CD14-positive monocyte (primary cell): ENCODE measurements at regions not wholly inside any gene's neighbourhood (a gene's known extent, or its start where the extent isn't known, plus 50 kb on each side); places are given as distances from the start of the nearest gene placed in this dataset.

Experiments
- DNase-seq, 3 donors: peaks; one replicate each; pipeline ENCODE4 v3.0.0-alpha.2; 2011 to 2022
- H2AFZ ChIP-seq: 2 replicates; pipeline ENCODE4 v1.6.0; 2012; ENCODE audit warnings: mild to moderate bottlenecking, low read depth, low read length, inconsistent platforms; ENCODE audit not compliant: insufficient read depth, poor library complexity, severe bottlenecking
- H3K27ac ChIP-seq, 2 donors: 1 replicate in 1 of 2; 2 replicates in 1 of 2; pipeline ENCODE4 v1.5.1; 2012 to 2013; ENCODE audit warnings: low read length in 2 of 2, control low read depth in 1 of 2, inconsistent platforms in 1 of 2, low read depth in 1 of 2, mild to moderate bottlenecking in 1 of 2
- H3K27me3 ChIP-seq, 2 donors: one replicate each; pipeline versions ENCODE4 v1.6.0 to v1.6.1; 2011 to 2013; ENCODE audit warnings: low read length in 2 of 2; ENCODE audit not compliant: control insufficient read depth in 2 of 2, insufficient read depth in 2 of 2
- H3K36me3 ChIP-seq, 2 donors: replicated peaks in 1 of 2; 1 replicate in 1 of 2; 2 replicates in 1 of 2; pipeline versions ENCODE4 v1.5.1 to v1.6.1; 2012 to 2013; ENCODE audit warnings: low read length in 2 of 2, control low read depth in 1 of 2, inconsistent platforms in 1 of 2, mild to moderate bottlenecking in 1 of 2; ENCODE audit not compliant: insufficient read depth in 2 of 2, control insufficient read depth in 1 of 2
- H3K4me1 ChIP-seq, 2 donors: 1 replicate in 1 of 2; 2 replicates in 1 of 2; pipeline versions ENCODE4 v1.5.1 to v1.6.1; 2012 to 2013; ENCODE audit warnings: low read length in 2 of 2, control low read depth in 1 of 2, inconsistent platforms in 1 of 2, mild to moderate bottlenecking in 1 of 2, moderate library complexity in 1 of 2; ENCODE audit not compliant: insufficient read depth in 2 of 2, control insufficient read depth in 1 of 2
- H3K4me2 ChIP-seq: replicated peaks from 2 replicates; pipeline ENCODE3; 2012; ENCODE audit warnings: low read length, moderate library complexity, mild to moderate bottlenecking; ENCODE audit not compliant: poor library complexity, severe bottlenecking; ENCODE audit errors: extremely low read depth
- H3K4me3 ChIP-seq, 3 experiments: fragments of 200-600 bp in 1 of 3; sonication (generic) in 1 of 3; replicated peaks in 1 of 3; 1 replicate in 2 of 3; 2 replicates in 1 of 3; pipeline ENCODE4 v1.5.1; 2011 to 2013; ENCODE audit warnings: low read length in 3 of 3, mild to moderate bottlenecking in 3 of 3, control low read depth in 2 of 3, low read depth in 2 of 3, inconsistent platforms in 1 of 3, moderate library complexity in 1 of 3
- H3K79me2 ChIP-seq: 2 replicates; pipeline ENCODE4 v1.6.0; 2012; ENCODE audit warnings: mild to moderate bottlenecking, control low read depth, inconsistent platforms, low read length, moderate library complexity; ENCODE audit not compliant: insufficient read depth
- H3K9ac ChIP-seq: 2 replicates; pipeline ENCODE4 v1.6.0; 2017; ENCODE audit warnings: low read length, mild to moderate bottlenecking; ENCODE audit not compliant: insufficient read depth, poor library complexity, severe bottlenecking
- H3K9me3 ChIP-seq, 2 donors: replicated peaks in 1 of 2; 1 replicate in 1 of 2; 2 replicates in 1 of 2; pipeline versions ENCODE4 v1.5.1 to v1.6.1; 2012 to 2013; ENCODE audit warnings: low read length in 2 of 2, control low read depth in 1 of 2; ENCODE audit not compliant: control insufficient read depth in 1 of 2, insufficient read depth in 1 of 2
- H4K20me1 ChIP-seq: 2 replicates; pipeline ENCODE4 v1.6.0; 2012; ENCODE audit warnings: mild to moderate bottlenecking, low read length, control low read depth, moderate library complexity; ENCODE audit not compliant: insufficient read depth
- H3K27ac Mint-ChIP-seq, 7 donors: one replicate each; pipeline ENCODE4 v1.8.0; 2020; ENCODE audit warnings: mild to moderate bottlenecking in 7 of 7, mixed read lengths in 7 of 7, moderate library complexity in 6 of 7, inconsistent platforms in 2 of 7
- H3K27me3 Mint-ChIP-seq, 3 donors: one replicate each; pipeline ENCODE4 v1.8.0; 2021 to 2022; ENCODE audit warnings: low read depth in 3 of 3, mild to moderate bottlenecking in 3 of 3, mixed read lengths in 3 of 3, moderate library complexity in 3 of 3, inconsistent platforms in 1 of 3
- H3K36me3 Mint-ChIP-seq, 2 donors: one replicate each; pipeline ENCODE4 v1.8.0; 2020; ENCODE audit warnings: mixed read lengths in 2 of 2, inconsistent platforms in 1 of 2, mild to moderate bottlenecking in 1 of 2
- H3K4me1 Mint-ChIP-seq: one replicate; pipeline ENCODE4 v1.8.0; 2020; ENCODE audit warnings: mild to moderate bottlenecking, mixed read lengths
- H3K4me3 Mint-ChIP-seq, 2 donors: one replicate each; pipeline ENCODE4 v1.8.0; 2020; ENCODE audit warnings: mild to moderate bottlenecking in 2 of 2, mixed read lengths in 2 of 2, moderate library complexity in 1 of 2
- H3K9me3 Mint-ChIP-seq, 7 donors: one replicate each; pipeline ENCODE4 v1.8.0; 2020 to 2022; ENCODE audit warnings: mixed read lengths in 7 of 7, mild to moderate bottlenecking in 6 of 7, moderate library complexity in 6 of 7, inconsistent platforms in 2 of 7
- WGBS: methylation state at CpG from one replicate; pipeline ENCODE4 v1.1.5; 2013; ENCODE audit warnings: missing lambda C conversion rate; ENCODE audit not compliant: insufficient coverage; 5-methylcytosine and 5-hydroxymethylcytosine counted together
- intact Hi-C, 2 donors: fragments of 100-400 bp; cut with micrococcal nuclease; formaldehyde crosslinking; loops; one replicate each; pipeline versions ENCODE4 v1.15.0 to v1.15.1; 2023
- TF ChIP-seq, protein P1 (sequence below): fragments of 200-600 bp; IDR thresholded peaks from one replicate; pipeline ENCODE4 v1.8.0; 2022; ENCODE audit warnings: antibody characterized with exemption, mild to moderate bottlenecking

DNA sequence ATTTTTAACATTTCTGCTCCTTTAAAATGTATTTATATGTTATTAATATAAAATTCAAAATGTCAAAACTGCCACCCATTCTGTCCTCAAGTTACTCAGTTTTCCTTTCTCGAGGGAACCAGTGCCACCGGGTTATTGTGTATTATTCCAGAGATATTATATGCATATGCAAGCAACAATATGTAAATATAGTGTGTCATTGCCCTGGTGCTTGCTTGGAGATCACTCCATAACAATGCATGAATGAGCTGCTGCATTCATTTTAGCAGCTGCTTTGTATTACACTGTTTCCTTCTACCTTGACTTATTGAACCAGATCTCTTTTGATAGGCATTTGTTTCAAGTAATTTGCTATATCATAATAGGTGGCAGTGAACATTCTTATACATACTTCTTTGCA is 509.1 kb downstream of the MCTP2 start:
- H3K9ac ChIP-seq: no peak overlapping the region
- Mint-ChIP-seq H3K36me3 (no peaks in the 10 kb centered on the region), H3K4me3 (no peak overlapping the region), H3K27me3 (peaks cover 2 to 4% (median 2%) of the 10 kb centered on the region in 3 donors), H3K4me1 (no peaks in the 10 kb centered on the region), H3K27ac (no peak overlapping the region), H3K9me3 (peaks cover 0 to 4% (median 0%) of the 10 kb centered on the region in 7 donors)
- H3K9me3 ChIP-seq: no peaks in the 10 kb centered on the region
- H3K79me2 ChIP-seq: no peaks in the 10 kb centered on the region
- H3K4me3 ChIP-seq: no peak overlapping the region
- no peak for DNase-seq
- H3K4me2 ChIP-seq: no peak overlapping the region
- intact Hi-C loops: no loop called here
- no peak overlapping the region for H2AFZ ChIP-seq
- no peaks in the 10 kb centered on the region for H4K20me1 ChIP-seq
- H3K27me3 ChIP-seq: no peaks in the 10 kb centered on the region
- H3K36me3 ChIP-seq: no peaks in the 10 kb centered on the region
- H3K27ac ChIP-seq: no peak overlapping the region
- no CpG with 5 or more reads among the region's 2 CpGs for WGBS
- TF ChIP-seq, protein P1, sequence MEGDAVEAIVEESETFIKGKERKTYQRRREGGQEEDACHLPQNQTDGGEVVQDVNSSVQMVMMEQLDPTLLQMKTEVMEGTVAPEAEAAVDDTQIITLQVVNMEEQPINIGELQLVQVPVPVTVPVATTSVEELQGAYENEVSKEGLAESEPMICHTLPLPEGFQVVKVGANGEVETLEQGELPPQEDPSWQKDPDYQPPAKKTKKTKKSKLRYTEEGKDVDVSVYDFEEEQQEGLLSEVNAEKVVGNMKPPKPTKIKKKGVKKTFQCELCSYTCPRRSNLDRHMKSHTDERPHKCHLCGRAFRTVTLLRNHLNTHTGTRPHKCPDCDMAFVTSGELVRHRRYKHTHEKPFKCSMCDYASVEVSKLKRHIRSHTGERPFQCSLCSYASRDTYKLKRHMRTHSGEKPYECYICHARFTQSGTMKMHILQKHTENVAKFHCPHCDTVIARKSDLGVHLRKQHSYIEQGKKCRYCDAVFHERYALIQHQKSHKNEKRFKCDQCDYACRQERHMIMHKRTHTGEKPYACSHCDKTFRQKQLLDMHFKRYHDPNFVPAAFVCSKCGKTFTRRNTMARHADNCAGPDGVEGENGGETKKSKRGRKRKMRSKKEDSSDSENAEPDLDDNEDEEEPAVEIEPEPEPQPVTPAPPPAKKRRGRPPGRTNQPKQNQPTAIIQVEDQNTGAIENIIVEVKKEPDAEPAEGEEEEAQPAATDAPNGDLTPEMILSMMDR: no peak
- no peaks in the 10 kb centered on the region for H3K4me1 ChIP-seq

DNA sequence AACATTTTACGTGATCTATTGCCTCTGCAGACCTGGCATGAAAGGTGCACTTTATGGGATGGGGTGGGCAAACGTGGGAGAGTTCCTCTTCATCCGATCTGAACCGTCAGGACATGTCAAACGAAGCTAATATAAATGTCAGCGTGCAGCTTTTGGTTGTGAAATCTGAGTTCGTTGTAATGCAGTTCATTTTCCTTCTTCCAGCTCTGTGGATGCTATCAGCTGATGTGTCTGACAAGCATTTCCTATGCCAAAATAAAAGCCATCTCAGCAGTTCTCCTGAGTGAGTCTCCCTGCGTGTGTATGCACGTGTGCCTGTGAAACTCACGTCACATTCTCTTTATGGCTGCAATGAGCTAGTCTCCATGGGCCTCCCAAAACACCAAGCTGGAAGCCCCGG is 512.3 kb downstream of the MCTP2 start:
- H3K4me1 Mint-ChIP-seq: no peaks in the 10 kb centered on the region
- no peak overlapping the region for H3K27ac Mint-ChIP-seq
- H3K27me3 Mint-ChIP-seq: peaks cover 0 to 2% (median 2%) of the 10 kb centered on the region in 3 donors
- H3K36me3 Mint-ChIP-seq: no peaks in the 10 kb centered on the region
- DNase-seq: no peak
- no peak overlapping the region for H3K27ac ChIP-seq
- no peak overlapping the region for H3K4me2 ChIP-seq
- intact Hi-C loops: no loop called here
- no peak overlapping the region for H3K4me3 Mint-ChIP-seq
- no peak overlapping the region for H3K4me3 ChIP-seq
- no peaks in the 10 kb centered on the region for H3K79me2 ChIP-seq
- WGBS: 25% methylated on average over 7 of the region's 11 CpGs
- H4K20me1 ChIP-seq: no peaks in the 10 kb centered on the region
- TF ChIP-seq, protein P1: no peak
- H3K9ac ChIP-seq: no peak overlapping the region
- no peaks in the 10 kb centered on the region for H3K27me3 ChIP-seq
- peaks cover 0 to 4% (median 0%) of the 10 kb centered on the region in 7 donors for H3K9me3 Mint-ChIP-seq
- no peaks in the 10 kb centered on the region for H3K4me1 ChIP-seq
- no peak overlapping the region for H2AFZ ChIP-seq
- H3K36me3 ChIP-seq: no peaks in the 10 kb centered on the region
- no peaks in the 10 kb centered on the region for H3K9me3 ChIP-seq
